Endothelial cell of umbilical vein (primary cell): ENCODE measurements at regions not wholly inside any gene's neighbourhood (a gene's known extent, or its start where the extent isn't known, plus 50 kb on each side); places are given as distances from the start of the nearest gene placed in this dataset.

Experiments used
- BruUV-seq: library from RNA; stranded (reverse); fragments of 400-500 nt; replicated peaks from 2 replicates; lab custom pipeline; 2021; lab: Mats Ljungman, UMichigan
- CTCF ChIA-PET: fragments of 300-600, 350-600 bp; sonication (Branson Sonifier 250); formaldehyde crosslinking; loops from one replicate; lab custom pipeline; 2021; ENCODE audit warnings: antibody characterized with exemption, inconsistent platforms; lab: Charles Lee
- POLR2A ChIA-PET: fragments of 300-600, 350-600 bp; sonication (Branson Sonifier 250); formaldehyde crosslinking; loops from one replicate; lab custom pipeline; 2021; ENCODE audit warnings: antibody characterized with exemption, inconsistent platforms; lab: Charles Lee
- DNase-seq: peaks from one replicate; pipeline ENCODE4 v3.0.0-alpha.2; 2011; ENCODE audit warnings: low read depth, low spot score
- FAIRE-seq: peaks from 2 replicates; lab custom pipeline; 2011; peaks lifted over from hg19 to GRCh38; lab: Jason Lieb, UNC
- H2AFZ ChIP-seq: 2 replicates; pipeline ENCODE4 v1.6.0; 2012; ENCODE audit warnings: low read depth, low read length, control low read depth, inconsistent platforms
- H3K27ac ChIP-seq: 2 replicates; pipeline ENCODE4 v1.5.1; 2011; ENCODE audit warnings: low read depth, mild to moderate bottlenecking, control low read depth, low read length, moderate library complexity; ENCODE audit not compliant: insufficient read depth
- H3K27me3 ChIP-seq, 2 experiments: 2 replicates each; pipeline versions ENCODE4 v1.6.0 to v1.6.1; 2011; ENCODE audit warnings: low read length in 2 of 2, mixed read lengths in 1 of 2; ENCODE audit not compliant: control insufficient read depth in 2 of 2, insufficient read depth in 2 of 2
- H3K36me3 ChIP-seq, 2 experiments: 2 replicates in 1 of 2; 3 replicates in 1 of 2; pipeline ENCODE4 v1.5.1; 2011; ENCODE audit warnings: low read length in 2 of 2, mild to moderate bottlenecking in 1 of 2, moderate library complexity in 1 of 2; ENCODE audit not compliant: control insufficient read depth in 2 of 2, insufficient read depth in 2 of 2; ENCODE audit errors: extremely low read depth in 1 of 2
- H3K4me1 ChIP-seq: 3 replicates; pipeline ENCODE4 v1.5.1; 2011; ENCODE audit warnings: mild to moderate bottlenecking, low read length; ENCODE audit not compliant: control insufficient read depth, insufficient read depth; ENCODE audit errors: extremely low read depth
- H3K4me2 ChIP-seq: 2 replicates; pipeline ENCODE4 v1.6.1; 2011; ENCODE audit warnings: low read length, control low read depth, mixed read lengths; ENCODE audit not compliant: insufficient read depth
- H3K4me3 ChIP-seq, 3 experiments: fragments of 200-600 bp in 1 of 3; sonication (generic), shearing (Covaris generic) in 1 of 3; replicated peaks in 1 of 3; 2 replicates each; pipeline ENCODE4 v1.5.1; 2011 to 2016; ENCODE audit warnings: control low read depth in 3 of 3, low read length in 3 of 3, mild to moderate bottlenecking in 2 of 3, inconsistent platforms in 1 of 3, low read depth in 1 of 3, moderate library complexity in 1 of 3; ENCODE audit not compliant: insufficient read depth in 1 of 3
- H3K79me2 ChIP-seq: 2 replicates; pipeline ENCODE4 v1.6.0; 2012; ENCODE audit warnings: low read length, inconsistent platforms; ENCODE audit not compliant: control insufficient read depth, insufficient read depth
- H3K9ac ChIP-seq: replicated peaks from 2 replicates; pipeline ENCODE3; 2011; ENCODE audit warnings: low read length, control low read depth; ENCODE audit not compliant: insufficient read depth; ENCODE audit errors: extremely low read depth
- H3K9me1 ChIP-seq: replicated peaks from 3 replicates; pipeline ENCODE4 v1.6.0; 2011; ENCODE audit warnings: mild to moderate bottlenecking, low read length; ENCODE audit not compliant: control insufficient read depth, insufficient read depth; ENCODE audit errors: extremely low read depth
- H3K9me3 ChIP-seq: replicated peaks from 2 replicates; pipeline ENCODE4 v1.5.1; 2012; ENCODE audit warnings: low read length, inconsistent platforms; ENCODE audit not compliant: control insufficient read depth, insufficient read depth
- H4K20me1 ChIP-seq: replicated peaks from 2 replicates; pipeline ENCODE3; 2011; ENCODE audit warnings: mild to moderate bottlenecking, low read length; ENCODE audit not compliant: control insufficient read depth, insufficient read depth; ENCODE audit errors: extremely low read depth
- EZH2 ChIP-seq: IDR thresholded peaks from 2 replicates; pipeline ENCODE4 v1.6.1; 2012; ENCODE audit warnings: borderline replicate concordance, low read depth, mild to moderate bottlenecking, moderate library complexity, low read length, inconsistent platforms; ENCODE audit not compliant: severe bottlenecking
- FOS ChIP-seq: IDR thresholded peaks from 2 replicates; pipeline ENCODE4 v1.6.1; 2011; ENCODE audit warnings: mild to moderate bottlenecking, low read length, moderate library complexity, borderline replicate concordance; ENCODE audit not compliant: insufficient read depth
- GATA2 ChIP-seq: IDR thresholded peaks from 2 replicates; pipeline ENCODE4 v1.7.0; 2011; ENCODE audit warnings: low read depth, mild to moderate bottlenecking, moderate library complexity, mixed read lengths, low read length; ENCODE audit not compliant: insufficient read length, insufficient read depth
- JUN ChIP-seq: IDR thresholded peaks from 2 replicates; pipeline ENCODE4 v1.6.1; 2011; ENCODE audit warnings: borderline replicate concordance, low read depth; ENCODE audit not compliant: insufficient read length, insufficient read depth
- MYC ChIP-seq: IDR thresholded peaks from one replicate; pipeline ENCODE4 v1.6.1; 2011; ENCODE audit warnings: mild to moderate bottlenecking, low read depth, low read length
- POLR2A ChIP-seq: IDR thresholded peaks from 2 replicates; pipeline ENCODE4 v1.6.1; 2012; ENCODE audit warnings: low read depth, mild to moderate bottlenecking, control low read depth, low read length
- POLR2AphosphoS5 ChIP-seq: IDR thresholded peaks from 2 replicates; pipeline ENCODE4 v1.6.1; 2012; ENCODE audit warnings: low read depth, mild to moderate bottlenecking, control low read depth, low read length, moderate library complexity; ENCODE audit not compliant: insufficient read depth
- dilution Hi-C: fragments of 300-500 bp; cut with MboI; formaldehyde crosslinking; loops from one replicate; pipeline ENCODE4 v1.15.0; 2019; ENCODE audit warnings: low sequenced_read_pairs; ENCODE audit not compliant: extremely low pct_ligation_motif_present
- intact Hi-C: fragments of 100-400 bp; cut with micrococcal nuclease; formaldehyde crosslinking; loops from one replicate; pipeline ENCODE4 v1.10.0; 2022
- TF ChIP-seq, protein P1 (sequence below), 2 donors: IDR thresholded peaks; 1 replicate in 1 of 2; 2 replicates in 1 of 2; pipeline ENCODE4 v1.5.1; 2011; ENCODE audit warnings: low read length in 2 of 2, mild to moderate bottlenecking in 2 of 2, moderate library complexity in 2 of 2, control low read depth in 1 of 2, inconsistent platforms in 1 of 2, low read depth in 1 of 2; ENCODE audit not compliant: insufficient read depth in 1 of 2; ENCODE audit errors: extremely low read depth in 1 of 2
- TF ChIP-seq, protein P2 (sequence below): IDR thresholded peaks from 2 replicates; pipeline ENCODE4 v1.6.1; 2011; ENCODE audit not compliant: insufficient read depth, insufficient read length

DNA sequence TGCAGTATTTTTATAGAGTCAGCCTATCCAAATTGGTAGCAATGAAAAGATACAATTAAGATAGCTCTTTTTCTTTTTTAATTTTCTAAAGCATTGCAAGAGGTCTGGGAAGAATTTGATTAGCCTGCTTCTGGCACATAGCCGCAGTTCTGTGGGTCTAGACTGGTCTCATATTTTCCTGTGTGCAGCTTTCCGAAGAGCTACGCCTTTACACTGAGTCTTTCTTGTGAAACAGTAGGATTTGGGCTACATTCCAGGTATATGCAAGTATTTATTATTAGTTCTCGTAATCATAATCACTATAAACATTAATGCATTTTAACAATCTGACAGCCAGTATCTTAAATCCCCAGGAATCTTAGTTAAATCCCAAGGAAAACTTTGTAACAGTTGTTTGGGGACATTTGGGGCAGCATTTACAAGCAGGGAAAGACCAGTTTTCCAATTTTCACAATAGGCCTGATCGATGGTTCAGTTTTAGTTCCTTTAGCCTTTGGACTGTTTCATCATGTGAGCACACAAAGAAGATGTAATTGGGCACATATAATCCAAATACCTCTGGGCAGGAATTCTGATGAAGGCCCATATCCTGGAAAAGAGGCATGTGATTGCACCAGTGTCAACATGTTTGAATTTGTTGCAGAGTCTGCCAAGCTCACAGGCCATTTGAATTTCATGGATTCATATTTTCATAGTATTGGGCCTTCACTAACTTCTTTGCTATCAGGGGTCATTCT lies 287.3 kb downstream of the INHBA start:
- intact Hi-C loops (no loop called here), dilution Hi-C loops (no loop called here)
- no peaks in the 10 kb centered on the region for H3K9me3 ChIP-seq
- no peaks in the 10 kb centered on the region for H4K20me1 ChIP-seq
- no peak overlapping the region for H3K4me2 ChIP-seq
- H3K79me2 ChIP-seq = no peaks in the 10 kb centered on the region
- FAIRE-seq (no peak), DNase-seq (no peak)
- TF ChIP-seq, protein P1, sequence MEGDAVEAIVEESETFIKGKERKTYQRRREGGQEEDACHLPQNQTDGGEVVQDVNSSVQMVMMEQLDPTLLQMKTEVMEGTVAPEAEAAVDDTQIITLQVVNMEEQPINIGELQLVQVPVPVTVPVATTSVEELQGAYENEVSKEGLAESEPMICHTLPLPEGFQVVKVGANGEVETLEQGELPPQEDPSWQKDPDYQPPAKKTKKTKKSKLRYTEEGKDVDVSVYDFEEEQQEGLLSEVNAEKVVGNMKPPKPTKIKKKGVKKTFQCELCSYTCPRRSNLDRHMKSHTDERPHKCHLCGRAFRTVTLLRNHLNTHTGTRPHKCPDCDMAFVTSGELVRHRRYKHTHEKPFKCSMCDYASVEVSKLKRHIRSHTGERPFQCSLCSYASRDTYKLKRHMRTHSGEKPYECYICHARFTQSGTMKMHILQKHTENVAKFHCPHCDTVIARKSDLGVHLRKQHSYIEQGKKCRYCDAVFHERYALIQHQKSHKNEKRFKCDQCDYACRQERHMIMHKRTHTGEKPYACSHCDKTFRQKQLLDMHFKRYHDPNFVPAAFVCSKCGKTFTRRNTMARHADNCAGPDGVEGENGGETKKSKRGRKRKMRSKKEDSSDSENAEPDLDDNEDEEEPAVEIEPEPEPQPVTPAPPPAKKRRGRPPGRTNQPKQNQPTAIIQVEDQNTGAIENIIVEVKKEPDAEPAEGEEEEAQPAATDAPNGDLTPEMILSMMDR (IDR thresholded peaks at IDR 0.05; ENCODE audit: extremely low read depth in 1 of 2, insufficient read depth in 1 of 2, low read depth in 1 of 2, low read length in 2 of 2) = no peak
- no peaks in the 10 kb centered on the region for H3K27me3 ChIP-seq
- no peak overlapping the region for H3K9ac ChIP-seq
- POLR2A ChIA-PET = no interaction called here
- no TSS peak for BruUV-seq
- no peaks in the 10 kb centered on the region for H3K4me1 ChIP-seq
- H3K36me3 ChIP-seq = no peaks in the 10 kb centered on the region
- no peak overlapping the region for H3K27ac ChIP-seq
- CTCF ChIA-PET = no interaction called here
- H2AFZ ChIP-seq = no peak overlapping the region
- H3K9me1 ChIP-seq = no peaks in the 10 kb centered on the region
- no peak overlapping the region for H3K4me3 ChIP-seq

DNA sequence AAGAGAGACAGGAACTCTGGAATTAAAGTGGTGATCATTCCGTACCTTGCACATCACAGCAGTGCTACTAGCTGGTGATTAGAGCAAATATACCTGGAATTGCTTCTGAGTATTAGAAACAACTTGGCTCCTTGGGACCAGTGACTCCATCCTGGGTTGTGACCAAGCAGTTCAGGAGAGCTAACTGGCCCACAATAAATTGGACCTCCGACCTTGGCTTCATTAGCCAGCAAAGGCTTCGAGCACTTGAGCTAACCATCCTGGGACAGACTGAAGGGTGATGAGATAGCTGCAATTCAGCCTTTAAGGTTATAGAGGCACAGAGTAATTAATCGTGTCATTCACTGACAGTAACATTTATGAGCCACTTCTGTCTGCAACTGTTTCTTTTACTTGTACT lies 287.8 kb downstream of the INHBA start:
- H3K36me3 ChIP-seq = no peaks in the 10 kb centered on the region
- no peak overlapping the region for H3K4me2 ChIP-seq
- H3K4me3 ChIP-seq = no peak overlapping the region
- H3K9me1 ChIP-seq = no peaks in the 10 kb centered on the region
- no peaks in the 10 kb centered on the region for H3K79me2 ChIP-seq
- H3K27me3 ChIP-seq = no peaks in the 10 kb centered on the region
- no peaks in the 10 kb centered on the region for H4K20me1 ChIP-seq
- H3K9me3 ChIP-seq = no peaks in the 10 kb centered on the region
- FAIRE-seq (no peak), DNase-seq (no peak)
- ChIA-PET CTCF (no interaction called here), POLR2A (no interaction called here)
- no peaks in the 10 kb centered on the region for H3K4me1 ChIP-seq
- dilution Hi-C loops = no loop called here
- no TSS peak for BruUV-seq
- H3K9ac ChIP-seq = no peak overlapping the region
- intact Hi-C loops = no loop called here
- H3K27ac ChIP-seq = no peak overlapping the region
- TF ChIP-seq EZH2 (no peak), POLR2A (no peak), MYC (no peak), JUN (no peak), FOS (no peak), GATA2 (no peak), POLR2AphosphoS5 (no peak)
- TF ChIP-seq, protein P1 (IDR thresholded peaks at IDR 0.05; ENCODE audit: extremely low read depth in 1 of 2, insufficient read depth in 1 of 2, low read depth in 1 of 2, low read length in 2 of 2) = no peak
- TF ChIP-seq, protein P2, sequence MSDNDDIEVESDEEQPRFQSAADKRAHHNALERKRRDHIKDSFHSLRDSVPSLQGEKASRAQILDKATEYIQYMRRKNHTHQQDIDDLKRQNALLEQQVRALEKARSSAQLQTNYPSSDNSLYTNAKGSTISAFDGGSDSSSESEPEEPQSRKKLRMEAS = no peak
- no peak overlapping the region for H2AFZ ChIP-seq
